H1 (cell line): ENCODE measurements at regions not wholly inside any gene's neighbourhood (a gene's known extent, or its start where the extent isn't known, plus 50 kb on each side); places are given as distances from the start of the nearest gene placed in this dataset.

Source experiments
- CTCF ChIA-PET: fragments of 300-600 bp; sonication (Branson Sonifier 250); formaldehyde crosslinking; loops from one replicate; lab custom pipeline; 2021; ENCODE audit not compliant: partially characterized antibody; lab: Charles Lee
- POLR2A ChIA-PET: fragments of 300-600 bp; sonication (Branson Sonifier 250); formaldehyde crosslinking; loops from one replicate; lab custom pipeline; 2021; ENCODE audit warnings: inconsistent platforms; ENCODE audit not compliant: partially characterized antibody; lab: Charles Lee
- DNase-seq, 2 experiments: peaks; one replicate each; pipeline versions ENCODE4 v3.0.0 to v3.0.0-alpha.2; 2010 to 2022; ENCODE audit warnings: low spot score in 2 of 2, low read depth in 1 of 2, mixed read lengths in 1 of 2
- FAIRE-seq: peaks from 2 replicates; lab custom pipeline; 2011; peaks lifted over from hg19 to GRCh38; lab: Jason Lieb, UNC
- H2AFZ ChIP-seq: 2 replicates; pipeline ENCODE4 v1.8.1; 2012; ENCODE audit warnings: low read length, inconsistent platforms
- H2AK5ac ChIP-seq: 2 replicates; pipeline ENCODE4 v1.6.1; 2013; ENCODE audit warnings: low read depth, low read length
- H2BK120ac ChIP-seq: replicated peaks from 2 replicates; pipeline ENCODE3; 2013; ENCODE audit warnings: low read depth, low read length, inconsistent platforms
- H2BK12ac ChIP-seq: 2 replicates; pipeline ENCODE4 v1.6.1; 2013; ENCODE audit warnings: low read depth, low read length
- H2BK15ac ChIP-seq: 2 replicates; pipeline ENCODE4 v1.6.1; 2013; ENCODE audit warnings: low read length
- H2BK20ac ChIP-seq: 2 replicates; pipeline ENCODE4 v1.6.1; 2013; ENCODE audit warnings: low read length
- H2BK5ac ChIP-seq: 2 replicates; pipeline ENCODE4 v1.6.1; 2013; ENCODE audit warnings: low read depth, low read length
- H3K14ac ChIP-seq: 2 replicates; pipeline ENCODE4 v1.6.1; 2013; ENCODE audit warnings: inconsistent platforms; ENCODE audit not compliant: insufficient read length
- H3K18ac ChIP-seq: 2 replicates; pipeline ENCODE4 v1.6.1; 2013; ENCODE audit warnings: low read length; ENCODE audit errors: extremely low read depth
- H3K23ac ChIP-seq: 2 replicates; pipeline ENCODE4 v1.6.1; 2013; ENCODE audit warnings: inconsistent platforms; ENCODE audit not compliant: insufficient read length
- H3K23me2 ChIP-seq: 2 replicates; pipeline ENCODE4 v1.6.1; 2013; ENCODE audit warnings: low read depth, low read length
- H3K27ac ChIP-seq: 2 replicates; pipeline ENCODE4 v1.6.1; 2011; ENCODE audit warnings: low read depth, low read length, inconsistent platforms
- H3K27me3 ChIP-seq, 4 experiments: replicated peaks in 1 of 4; 1 replicate in 1 of 4; 2 replicates in 3 of 4; pipeline versions ENCODE4 v1.6.1 to v1.8.1; 2011 to 2013; ENCODE audit warnings: low read length in 3 of 4, mild to moderate bottlenecking in 3 of 4, inconsistent platforms in 2 of 4, mixed read lengths in 2 of 4, moderate library complexity in 1 of 4; ENCODE audit not compliant: control insufficient read depth in 3 of 4, insufficient read depth in 3 of 4; ENCODE audit errors: extremely low read depth in 1 of 4
- H3K36me3 ChIP-seq, 4 experiments: 2 replicates each; pipeline versions ENCODE4 v1.6.1 to v1.8.1; 2011 to 2013; ENCODE audit warnings: mild to moderate bottlenecking in 4 of 4, low read length in 3 of 4, moderate library complexity in 2 of 4, control low read depth in 1 of 4, inconsistent platforms in 1 of 4; ENCODE audit not compliant: insufficient read depth in 4 of 4, control insufficient read depth in 2 of 4
- H3K4ac ChIP-seq: replicated peaks from 2 replicates; pipeline ENCODE3; 2013; ENCODE audit warnings: low read length, low read depth, mixed read lengths, inconsistent platforms; ENCODE audit not compliant: insufficient read length
- H3K4me1 ChIP-seq, 4 experiments: replicated peaks in 1 of 4; 1 replicate in 1 of 4; 2 replicates in 3 of 4; pipeline versions ENCODE4 v1.6.1 to v1.8.1; 2011 to 2013; ENCODE audit warnings: low read length in 3 of 4, inconsistent platforms in 2 of 4, mixed read lengths in 1 of 4; ENCODE audit not compliant: insufficient read depth in 4 of 4, control insufficient read depth in 3 of 4
- H3K4me2 ChIP-seq, 2 experiments: 2 replicates each; pipeline versions ENCODE4 v1.6.1 to v1.8.1; 2011 to 2013; ENCODE audit warnings: low read depth in 2 of 2, low read length in 2 of 2, control low read depth in 1 of 2, inconsistent platforms in 1 of 2, mild to moderate bottlenecking in 1 of 2; ENCODE audit not compliant: insufficient read depth in 1 of 2
- H3K4me3 ChIP-seq, 4 experiments: fragments of 200-600, 300-600 bp in 1 of 4; sonication (generic), shearing (Covaris generic), sonication (Bioruptor Twin) in 1 of 4; 2 replicates each; pipeline versions ENCODE4 v1.5.1 to v1.8.1; 2011 to 2016; ENCODE audit warnings: low read length in 4 of 4, low read depth in 3 of 4, control low read depth in 2 of 4, inconsistent platforms in 2 of 4, mild to moderate bottlenecking in 2 of 4, mixed read lengths in 1 of 4, moderate library complexity in 1 of 4; ENCODE audit not compliant: insufficient read depth in 2 of 4; ENCODE audit errors: extremely low read depth in 1 of 4
- H3K56ac ChIP-seq: replicated peaks from 2 replicates; pipeline ENCODE3; 2013; ENCODE audit warnings: low read depth, mild to moderate bottlenecking, mixed read lengths, low read length, inconsistent platforms; ENCODE audit not compliant: insufficient read length
- H3K79me1 ChIP-seq: 2 replicates; pipeline ENCODE4 v1.6.1; 2013; ENCODE audit warnings: low read depth, low read length, control low read depth
- H3K79me2 ChIP-seq, 2 experiments: 2 replicates each; pipeline versions ENCODE4 v1.6.1 to v1.8.1; 2012 to 2013; ENCODE audit warnings: low read length in 2 of 2, mild to moderate bottlenecking in 2 of 2, inconsistent platforms in 1 of 2; ENCODE audit not compliant: insufficient read depth in 2 of 2, control insufficient read depth in 1 of 2
- H3K9ac ChIP-seq, 4 experiments: replicated peaks in 1 of 4; 1 replicate in 1 of 4; 2 replicates in 3 of 4; pipeline versions ENCODE4 v1.6.1 to v1.8.1; 2011 to 2013; ENCODE audit warnings: low read depth in 3 of 4, low read length in 3 of 4, control low read depth in 2 of 4, mild to moderate bottlenecking in 2 of 4, moderate library complexity in 2 of 4, inconsistent platforms in 1 of 4; ENCODE audit errors: extremely low read depth in 1 of 4
- H3K9me3 ChIP-seq, 2 experiments: 2 replicates each; pipeline versions ENCODE4 v1.6.1 to v1.8.1; 2012 to 2013; ENCODE audit warnings: mild to moderate bottlenecking in 2 of 2, moderate library complexity in 2 of 2, control low read depth in 1 of 2, inconsistent platforms in 1 of 2, low read depth in 1 of 2, low read length in 1 of 2, mixed read lengths in 1 of 2; ENCODE audit not compliant: insufficient read depth in 2 of 2
- H4K20me1 ChIP-seq, 2 experiments: replicated peaks in 1 of 2; 2 replicates each; pipeline versions ENCODE3 to v1.8.1; 2011 to 2013; ENCODE audit warnings: inconsistent platforms in 2 of 2, low read length in 2 of 2, mild to moderate bottlenecking in 1 of 2; ENCODE audit not compliant: insufficient read depth in 2 of 2, control insufficient read depth in 1 of 2
- H4K5ac ChIP-seq: 2 replicates; pipeline ENCODE4 v1.6.1; 2013; ENCODE audit warnings: low read length, low read depth, mixed read lengths, inconsistent platforms; ENCODE audit not compliant: insufficient read length
- H4K8ac ChIP-seq: 2 replicates; pipeline ENCODE4 v1.8.0; 2013; ENCODE audit warnings: mild to moderate bottlenecking, moderate library complexity, low read length, inconsistent platforms; ENCODE audit not compliant: insufficient read depth; ENCODE audit errors: extremely low read depth
- H4K91ac ChIP-seq: replicated peaks from 2 replicates; pipeline ENCODE3; 2013; ENCODE audit warnings: low read length, mixed read lengths, inconsistent platforms; ENCODE audit not compliant: insufficient read length
- JUN ChIP-seq: IDR thresholded peaks from 2 replicates; pipeline ENCODE4 v1.6.1; 2011; ENCODE audit warnings: low read depth, mild to moderate bottlenecking, improper control_type of control experiment, low read length
- WGBS, 2 experiments: shearing (Covaris generic) in 1 of 2; methylation state at CpG; one replicate each; pipeline versions ENCODE4 v1.1.6 to v1.1.7; 2013 to 2015; ENCODE audit warnings: low lambda C conversion rate in 2 of 2, mixed read lengths in 2 of 2, inconsistent platforms in 1 of 2, low coverage in 1 of 2, missing lambda C conversion rate in 1 of 2; ENCODE audit not compliant: insufficient replicate concordance in 2 of 2, insufficient coverage in 1 of 2, insufficient read length in 1 of 2; ENCODE audit errors: extremely low coverage in 1 of 2, missing lambda C conversion rate in 1 of 2; 5-methylcytosine and 5-hydroxymethylcytosine counted together

GRCh38 chr9:108703429-108703828, 152.4 kb downstream of the ACTL7B start:
- 88% methylated on average over 9 of the region's 9 CpGs; no CpG with 5 or more reads in 1 of the 2 experiments for WGBS, 2 experiments

More at GRCh38 chr9:108703429-108703828, 152.4 kb downstream of the ACTL7B start:
- Histone ChIP-seq H3K4me3 (no peak overlapping the region), H3K23me2 (0 out of 2 replicates have a peak, but pooled peaks cover 3% of the 10 kb centered on the region), H3K27ac (no peak overlapping the region), H4K20me1 (no peaks in the 10 kb centered on the region), H3K79me2 (no peaks in the 10 kb centered on the region), H3K9me3 (no peaks in the 10 kb centered on the region), H3K36me3 (no peaks in the 10 kb centered on the region), H2AFZ (no peak overlapping the region; the same call in 1 of the 2 replicates), H2BK15ac (no peak overlapping the region), H3K14ac (no peak overlapping the region), H4K5ac (no peak overlapping the region), H3K4me1 (peaks cover 0 to 3% (median 1%) of the 10 kb centered on the region in 4 experiments; a peak in 2 of 7 replicates), H3K56ac (no peak overlapping the region), H3K4me2 (no peak overlapping the region), H3K23ac (no peak overlapping the region), H3K9ac (no peak overlapping the region), H3K18ac (no peak overlapping the region), H2BK12ac (no peak overlapping the region), H3K79me1 (no peaks in the 10 kb centered on the region), H2BK20ac (no peak overlapping the region), H2BK120ac (no peak overlapping the region), H4K8ac (no peak overlapping the region), H3K27me3 (no peaks in the 10 kb centered on the region; a peak in 1 of 7 replicates), H3K4ac (no peak overlapping the region), H2AK5ac (no peak overlapping the region; the same call in 1 of the 2 replicates), H4K91ac (no peak overlapping the region), H2BK5ac (no peak overlapping the region; the same call in 1 of the 2 replicates)
- ChIA-PET CTCF (no interaction called here), POLR2A (no interaction called here)
- DNase-seq (no peak), FAIRE-seq (no peak)
- TF ChIP-seq JUN: no peak
